GM08714 (cell line): ENCODE measurements at regions not wholly inside any gene's neighbourhood (a gene's known extent, or its start where the extent isn't known, plus 50 kb on each side); places are given as distances from the start of the nearest gene placed in this dataset.
"Not testable (repeated sequence)": the region's sequence is repeated elsewhere in the genome, so short reads cannot be mapped to it uniquely, and the experiment has no call there.

Source experiments
- H3K4me3 ChIP-seq: fragments of 200-500 bp; sonication (Bioruptor generic); 2 replicates; pipeline ENCODE4 v1.5.1; 2014; ENCODE audit warnings: mild to moderate bottlenecking, low read length, inconsistent platforms
- ZNF274 ChIP-seq: IDR thresholded peaks from 2 replicates; pipeline ENCODE4 v1.6.1; 2012; ENCODE audit warnings: mild to moderate bottlenecking, low read depth, low read length

DNA sequence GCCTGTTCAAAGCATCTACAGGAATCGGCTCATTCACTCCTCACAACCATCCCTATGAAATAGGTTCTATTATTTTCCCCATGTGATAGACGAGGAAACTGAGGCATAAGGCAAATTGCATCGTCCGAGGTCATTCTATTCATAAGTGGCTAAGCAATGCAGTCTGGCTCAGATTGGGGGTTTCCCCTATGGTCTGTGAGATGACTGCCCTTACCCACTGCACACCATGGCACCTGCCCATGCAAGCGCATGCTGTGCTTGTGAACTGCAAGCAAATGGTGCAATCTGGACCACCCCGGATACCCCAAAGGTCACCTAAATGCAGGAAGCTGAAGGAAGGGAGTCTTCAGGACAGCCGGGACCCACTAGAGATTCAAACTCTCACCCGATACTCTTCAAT lies 123.4 kb upstream of the SOD1 start:
- no peak for TF ChIP-seq ZNF274
- H3K4me3 ChIP-seq, result no peak overlapping the region

DNA sequence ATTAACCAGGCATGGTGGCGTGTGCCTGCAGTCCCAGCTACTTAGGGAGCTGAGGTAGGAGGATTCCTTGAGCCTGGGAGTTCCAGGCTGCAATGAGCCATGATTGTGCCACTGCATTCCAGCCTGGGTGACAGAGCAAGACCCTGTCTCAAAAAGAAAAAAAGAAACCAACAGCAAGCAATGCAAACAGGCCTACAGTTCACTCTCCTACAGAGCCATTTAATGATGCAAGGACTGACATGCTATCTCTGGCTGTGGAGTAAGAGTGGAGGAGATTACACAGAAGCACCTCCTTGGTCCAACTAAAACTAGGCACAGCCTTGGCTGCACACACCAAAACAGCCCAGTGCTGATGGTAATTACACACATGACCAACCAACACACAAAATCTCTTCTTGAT lies 127.5 kb upstream of the SOD1 start:
- TF ChIP-seq ZNF274, result no peak
- H3K4me3 ChIP-seq, result no peak overlapping the region

DNA sequence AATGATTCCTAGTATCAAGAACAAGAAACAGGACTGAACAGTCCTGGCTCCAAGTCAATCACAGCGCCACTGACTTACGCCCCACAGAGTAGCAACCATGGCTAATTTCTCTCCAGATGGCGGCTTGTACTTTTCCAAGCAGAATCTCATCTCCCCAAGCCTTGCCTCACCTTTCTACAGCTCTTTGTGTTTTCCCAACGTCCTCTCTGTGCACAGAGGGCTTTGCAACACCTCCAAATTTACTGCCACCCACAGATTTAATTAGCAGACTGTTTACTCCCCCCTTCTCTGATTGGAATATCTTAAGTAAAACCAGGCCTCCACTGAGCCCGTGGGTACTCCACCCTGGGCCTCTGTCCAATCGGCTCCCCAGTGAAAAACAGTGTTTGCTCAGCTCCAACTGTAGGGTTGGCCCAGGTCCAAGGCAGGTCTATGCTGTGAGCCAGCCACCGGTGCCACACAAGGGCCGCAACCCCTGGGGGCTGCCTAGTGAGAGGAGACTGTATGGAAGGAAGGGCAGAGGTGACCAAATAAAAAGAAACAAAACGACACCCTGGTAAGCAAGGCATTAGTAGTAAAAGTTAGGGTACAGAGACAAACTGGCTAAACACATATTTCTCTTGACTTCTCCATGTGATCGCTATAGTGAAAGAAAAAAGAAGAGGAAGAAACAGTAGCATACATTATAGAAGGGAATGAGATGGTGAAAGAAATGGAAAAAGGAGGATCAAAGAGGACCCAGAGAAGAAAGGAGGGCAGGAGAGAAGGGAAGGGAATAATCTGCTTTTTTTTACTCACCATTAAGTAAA lies 128.4 kb upstream of the SOD1 start:
- TF ChIP-seq ZNF274, result no peak
- H3K4me3 ChIP-seq, result no peak overlapping the region

DNA sequence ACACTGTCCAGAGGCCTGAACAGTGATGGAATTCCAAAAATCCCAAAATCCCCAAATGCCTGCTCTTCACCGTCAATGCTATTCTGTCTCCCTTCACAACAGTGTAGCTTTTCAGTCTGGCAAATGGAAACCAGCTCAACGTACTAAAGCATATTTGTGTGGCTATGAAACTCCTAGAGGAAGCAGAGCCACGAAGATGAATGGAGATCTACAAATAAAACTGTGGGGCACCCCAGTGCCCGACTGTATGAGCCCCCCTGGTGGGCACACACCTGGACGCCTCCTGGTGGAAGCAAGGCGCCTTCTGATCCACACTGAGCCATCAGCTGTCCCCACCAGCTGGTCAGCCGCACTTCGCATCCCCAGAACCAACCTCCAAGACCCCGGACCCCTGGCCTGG lies 129.1 kb upstream of the SOD1 start:
- H3K4me3 ChIP-seq, result no peak overlapping the region
- no peak for TF ChIP-seq ZNF274

DNA sequence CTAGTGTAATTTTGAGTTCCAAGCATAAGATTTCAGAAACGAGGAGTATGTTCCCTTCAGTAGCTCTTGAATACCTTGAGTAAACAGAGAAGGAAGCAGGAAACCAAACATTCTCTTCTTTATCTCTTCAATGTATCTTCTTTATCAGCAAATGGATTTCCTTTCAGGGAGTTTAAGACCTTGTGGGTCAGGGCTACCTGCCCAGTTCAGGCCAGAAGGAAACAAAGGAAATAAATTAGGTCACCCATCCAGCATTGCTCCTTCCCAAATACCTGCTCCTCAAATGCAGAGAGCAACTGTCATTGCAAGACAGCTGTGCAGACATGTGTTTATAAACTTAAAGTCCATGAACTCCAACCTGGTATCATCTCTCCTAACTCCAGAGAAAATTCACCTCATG lies 130.1 kb upstream of the SOD1 start:
- H3K4me3 ChIP-seq, result no peak overlapping the region
- TF ChIP-seq ZNF274, result no peak

DNA sequence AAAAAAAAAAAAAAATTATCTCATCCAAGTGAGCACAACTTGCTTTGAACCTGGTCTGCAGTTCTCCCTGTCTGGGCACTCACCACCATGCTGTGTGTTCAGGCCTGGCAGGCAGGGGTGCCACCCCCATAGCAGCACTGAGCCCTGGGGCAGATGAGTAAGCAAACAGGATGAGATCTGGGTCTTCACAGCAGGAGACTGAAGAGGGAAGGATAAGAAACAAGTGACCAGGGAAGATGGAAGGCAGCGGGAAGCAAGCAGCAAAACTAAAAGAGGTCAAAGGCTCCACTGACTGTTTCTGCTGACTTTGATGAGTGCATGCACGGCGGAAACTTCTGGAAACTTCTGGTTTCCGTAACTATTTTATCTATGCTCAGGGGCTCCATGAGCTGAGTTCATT lies 133.5 kb upstream of the SOD1 start:
- no peak overlapping the region for H3K4me3 ChIP-seq
- TF ChIP-seq ZNF274, result no peak

DNA sequence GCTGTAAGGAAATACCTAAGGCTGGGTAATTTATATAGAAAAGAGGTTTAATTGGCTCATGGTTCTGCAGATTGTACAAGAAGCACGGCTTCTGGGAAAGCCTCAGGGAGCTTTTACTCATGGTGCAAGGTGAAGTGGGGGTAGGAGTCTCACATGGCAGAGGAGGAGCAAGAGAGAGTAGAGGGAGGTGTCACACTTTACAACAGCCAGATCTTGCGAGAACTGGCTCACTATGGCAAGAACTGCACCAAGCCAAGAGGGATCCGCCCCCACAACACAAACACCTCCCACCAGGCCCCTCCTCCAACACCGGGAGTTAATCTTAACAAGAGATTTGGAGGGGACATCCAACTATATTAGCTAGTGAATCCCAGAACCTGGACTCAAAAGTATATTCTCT lies 135.4 kb upstream of the SOD1 start:
- no peak overlapping the region for H3K4me3 ChIP-seq
- TF ChIP-seq ZNF274, result no peak

DNA sequence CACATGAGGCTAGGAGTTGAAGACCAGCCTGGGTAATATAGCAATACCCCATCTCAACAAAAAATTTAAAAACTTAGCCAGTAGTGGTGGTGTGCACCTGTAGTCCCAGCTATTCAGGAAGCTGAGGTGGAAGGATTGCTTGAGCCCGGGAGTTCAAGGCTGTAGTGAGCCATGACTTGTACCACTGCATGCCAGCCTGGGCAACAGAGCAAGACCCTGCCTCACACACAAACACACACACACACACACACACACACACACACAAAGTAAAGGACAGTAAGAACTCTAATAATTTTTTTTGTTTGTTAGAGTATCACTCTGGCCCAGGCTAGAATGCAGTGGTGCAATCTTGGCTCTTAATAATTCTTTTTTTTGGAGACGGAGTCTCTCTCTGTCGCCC lies 138.0 kb upstream of the SOD1 start:
- no peak for TF ChIP-seq ZNF274
- H3K4me3 ChIP-seq, result no peak overlapping the region

DNA sequence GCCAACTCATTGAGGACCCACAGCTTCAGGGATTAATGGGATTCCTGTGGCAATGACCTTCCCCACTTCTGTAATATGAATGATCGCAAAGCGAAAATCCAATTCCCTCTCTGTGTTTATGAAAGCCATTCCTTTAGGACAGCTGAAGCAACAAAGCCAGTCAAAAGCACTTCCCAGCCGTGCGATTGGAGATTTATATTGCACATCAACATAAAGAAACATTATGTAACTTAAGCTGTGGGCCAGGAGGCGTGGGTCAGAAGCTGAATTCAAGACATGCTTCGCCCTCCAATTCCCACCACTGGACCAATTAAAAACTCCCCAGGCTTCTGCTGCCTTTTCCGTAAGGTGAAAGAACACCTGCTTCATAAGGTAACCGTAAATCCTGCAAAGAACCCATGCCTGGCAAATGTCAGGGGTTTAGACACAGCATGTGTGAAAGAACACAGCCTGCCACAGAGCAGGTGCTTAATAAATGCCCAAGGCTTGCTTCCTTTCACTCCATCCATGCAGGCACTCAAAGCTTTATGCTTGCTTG lies 138.9 kb upstream of the SOD1 start:
- no peak overlapping the region for H3K4me3 ChIP-seq
- TF ChIP-seq ZNF274, result no peak

DNA sequence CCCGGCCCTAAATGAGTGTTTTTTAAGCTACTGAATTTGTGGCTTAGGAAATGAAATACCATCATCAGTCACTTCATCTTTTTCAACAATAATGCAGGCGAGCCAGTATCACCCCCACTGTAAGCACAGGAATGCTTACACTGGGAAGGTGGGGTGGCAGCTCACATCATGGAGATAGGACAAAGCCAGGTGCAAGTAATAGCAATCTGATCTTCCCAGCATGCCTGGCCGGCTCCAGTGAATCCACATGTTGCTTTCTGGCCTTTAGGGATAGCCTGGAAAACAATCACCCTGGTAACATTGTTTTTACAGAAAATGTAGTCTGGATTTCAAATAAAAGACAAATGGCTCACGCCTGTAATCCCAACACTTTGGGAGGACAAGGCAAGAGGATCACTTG lies 140.9 kb upstream of the SOD1 start:
- TF ChIP-seq ZNF274, result no peak
- H3K4me3 ChIP-seq, result no peak overlapping the region

DNA sequence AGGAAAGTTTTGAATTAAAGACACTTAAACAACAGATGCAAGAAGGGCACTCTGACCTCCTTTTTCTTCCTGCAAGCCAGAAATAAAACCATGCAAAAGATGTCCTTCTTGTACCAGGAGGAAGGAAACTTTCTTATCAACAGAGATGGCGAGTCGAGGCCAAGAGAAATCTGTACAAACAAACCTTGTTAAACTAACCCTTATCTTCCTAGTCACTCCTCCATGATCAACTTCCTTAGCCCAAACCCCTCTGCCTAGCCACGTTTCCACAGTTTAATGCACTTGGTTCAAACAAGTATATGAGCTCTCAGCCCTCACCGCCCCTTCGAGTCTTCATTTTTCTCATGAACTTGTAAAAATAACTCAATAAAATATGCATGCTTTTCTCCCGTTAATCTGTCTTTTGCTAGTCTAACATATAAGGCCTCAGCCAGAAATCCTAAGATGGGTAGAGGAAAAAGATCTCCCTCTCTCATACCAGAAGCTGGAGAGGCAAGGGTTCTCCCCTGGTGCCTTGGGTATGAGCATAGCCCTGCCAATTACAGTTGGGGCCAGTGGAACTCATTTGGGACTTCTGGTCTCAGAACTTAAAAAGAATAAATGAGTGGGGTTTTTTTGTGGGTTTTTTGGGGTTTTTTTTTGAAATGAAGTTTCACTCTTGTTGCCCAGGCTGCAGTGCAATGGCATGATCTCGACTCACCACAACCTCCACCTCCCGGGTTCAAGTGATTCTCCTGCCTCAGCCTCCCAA lies 141.7 kb upstream of the SOD1 start:
- H3K4me3 ChIP-seq, result no peak overlapping the region
- no peak for TF ChIP-seq ZNF274

DNA sequence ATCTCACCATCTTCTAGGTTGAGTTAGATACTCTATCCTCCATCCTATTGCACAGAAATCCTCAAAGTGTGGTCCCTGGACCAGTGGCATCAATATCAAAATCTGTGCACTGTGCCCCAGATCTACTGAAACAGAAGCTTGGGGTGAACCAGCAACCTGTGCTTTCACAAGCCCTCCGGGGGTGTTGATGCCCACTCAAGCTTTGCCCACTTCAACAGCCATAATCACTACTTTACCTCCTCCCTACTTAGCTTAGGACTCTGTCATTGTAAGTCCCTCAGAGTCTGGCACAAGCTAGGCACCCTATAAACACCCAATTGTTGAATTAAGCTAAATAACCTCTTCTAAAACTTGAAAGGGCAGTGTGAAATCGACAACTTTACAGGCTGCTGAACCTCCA lies 144.2 kb upstream of the SOD1 start:
- TF ChIP-seq ZNF274, result no peak
- no peak overlapping the region for H3K4me3 ChIP-seq

DNA sequence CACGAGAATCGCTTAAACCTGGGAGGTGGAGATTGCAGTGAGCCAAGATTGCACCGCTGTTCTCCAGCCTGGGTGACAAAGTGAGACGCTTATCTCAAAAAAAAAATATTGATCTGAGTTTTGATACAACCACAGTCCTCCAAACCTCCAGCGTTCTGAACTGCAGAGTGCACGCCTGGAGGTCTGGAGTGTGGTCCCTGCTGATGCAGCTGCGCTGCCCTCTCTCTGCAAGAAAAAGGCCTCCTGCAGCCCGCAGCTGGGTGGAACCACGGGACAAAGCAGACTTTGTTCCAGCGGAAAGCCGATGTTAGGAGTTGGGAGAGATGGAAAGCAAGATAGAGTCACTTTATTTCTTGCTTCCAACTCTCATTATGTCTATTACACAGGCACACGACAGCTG lies 144.9 kb upstream of the SOD1 start:
- no peak overlapping the region for H3K4me3 ChIP-seq
- no peak for TF ChIP-seq ZNF274

DNA sequence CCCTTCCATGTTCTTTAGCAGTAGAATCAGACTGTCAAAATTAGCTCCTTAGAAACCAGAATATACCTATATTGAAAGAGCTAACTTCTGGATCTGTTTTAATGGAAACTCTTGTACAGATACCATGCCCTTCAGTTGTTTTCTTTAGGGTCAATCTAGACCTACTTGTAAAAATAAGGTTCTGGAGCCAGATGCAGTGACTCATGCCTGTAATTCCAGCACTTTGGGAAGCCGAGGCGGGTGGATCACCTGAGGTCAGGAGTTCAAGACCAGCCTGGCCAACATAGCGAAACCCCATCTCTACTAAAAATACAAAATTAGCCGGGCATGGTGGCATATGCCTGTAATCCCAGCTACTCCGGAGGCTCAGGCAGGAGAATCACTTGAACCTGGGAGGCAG lies 146.0 kb upstream of the SOD1 start:
- not testable (repeated sequence) for H3K4me3 ChIP-seq

DNA sequence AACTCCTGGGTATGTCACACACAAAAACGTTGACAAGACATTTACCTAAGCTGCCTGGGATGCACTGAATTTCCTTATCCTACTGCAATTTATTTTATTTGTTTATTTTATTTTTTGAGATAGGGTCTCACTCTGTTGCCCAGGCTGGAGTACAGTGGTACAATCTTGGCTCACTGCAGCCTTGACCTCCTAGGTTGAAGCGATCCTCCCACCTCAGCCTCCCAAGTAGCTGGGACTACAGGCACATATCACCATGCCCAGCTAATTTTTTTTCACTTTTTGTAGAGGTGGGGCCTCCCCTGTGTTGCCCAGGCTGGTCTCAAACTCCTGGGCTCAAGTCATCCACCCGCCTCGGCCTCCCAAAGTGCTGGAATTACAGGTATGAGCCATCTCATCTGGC lies 147.5 kb upstream of the SOD1 start:
- H3K4me3 ChIP-seq, result not testable (repeated sequence)
